HG03354 (cell line): ENCODE measurements at regions not wholly inside any gene's neighbourhood (a gene's known extent, or its start where the extent isn't known, plus 50 kb on each side); places are given as distances from the start of the nearest gene placed in this dataset.
"Not testable (repeated sequence)": the region's sequence is repeated elsewhere in the genome, so short reads cannot be mapped to it uniquely, and the experiment has no call there.

Experiments used
- ATAC-seq: cut with Tn5 transposase; IDR thresholded peaks from one replicate; pipeline ENCODE4 v1.9.1; 2021; ENCODE audit warnings: mild to moderate bottlenecking; ENCODE audit not compliant: unreplicated experiment, poor library complexity, severe bottlenecking

DNA sequence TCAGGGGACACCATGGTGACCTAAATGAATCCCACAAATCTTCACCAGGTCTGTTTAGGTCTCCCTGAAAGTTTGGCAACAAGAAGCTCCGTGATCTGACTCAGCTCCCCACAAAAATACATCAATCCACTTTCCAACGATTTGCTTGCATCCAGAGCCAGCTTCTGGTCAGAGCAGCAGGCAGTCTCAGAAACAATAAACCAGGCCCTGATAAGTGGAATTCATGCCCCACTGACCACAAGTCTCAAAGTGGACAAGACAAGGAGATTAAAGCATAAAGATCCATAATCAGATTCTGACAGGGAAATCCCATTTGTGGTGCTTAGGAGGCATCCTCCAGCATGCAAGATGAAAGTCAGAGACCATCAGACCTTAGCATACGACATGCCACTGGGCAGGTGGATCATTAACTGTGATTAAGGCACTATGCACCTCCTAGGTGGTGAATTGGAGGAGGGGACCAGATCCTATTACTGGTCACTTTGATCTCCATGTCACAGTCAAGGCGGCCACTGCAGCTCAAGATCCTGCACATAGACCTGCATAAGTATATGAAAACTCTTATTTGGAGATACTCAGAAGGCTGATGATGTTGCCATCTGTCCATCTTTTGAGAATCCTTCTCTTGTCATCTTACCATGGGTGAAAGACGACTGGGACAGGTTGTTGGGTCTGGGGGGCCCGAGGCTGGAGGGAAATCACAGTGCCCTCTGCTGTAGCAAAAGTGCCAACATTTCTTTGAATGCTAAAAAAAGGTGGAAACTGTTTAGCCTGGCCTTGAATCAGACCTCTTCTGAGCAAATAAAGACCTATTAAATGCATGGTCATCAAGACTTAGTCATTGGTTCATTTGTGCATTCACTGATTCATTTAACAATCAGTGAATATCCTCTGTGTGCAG is 309.2 kb upstream of the CCL2 start:
- ATAC-seq: no peak

- no peak for ATAC-seq
Observed at GRCh38 chr17:33947762-33948161, 307.3 kb upstream of the CCL2 start.

DNA sequence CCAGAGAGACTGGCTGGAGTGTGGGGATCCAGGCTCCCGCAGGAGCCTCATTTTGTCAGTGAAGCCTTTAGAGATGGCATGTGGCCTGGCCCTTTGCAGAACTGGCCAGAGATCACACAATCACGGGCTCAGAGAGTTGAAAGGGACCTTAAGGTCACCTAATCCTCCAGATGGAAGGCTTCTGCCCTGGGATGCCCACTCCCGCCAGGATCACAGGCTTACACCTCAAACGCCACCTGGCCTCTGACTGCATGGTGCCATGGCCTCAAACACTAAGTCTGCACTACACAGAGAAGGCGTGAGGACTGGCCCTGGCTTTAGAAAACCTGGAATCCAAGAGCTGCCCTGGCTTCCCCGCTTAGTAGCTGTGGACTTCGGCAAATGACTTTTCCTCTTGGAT is 306.8 kb upstream of the CCL2 start:
- no peak for ATAC-seq

DNA sequence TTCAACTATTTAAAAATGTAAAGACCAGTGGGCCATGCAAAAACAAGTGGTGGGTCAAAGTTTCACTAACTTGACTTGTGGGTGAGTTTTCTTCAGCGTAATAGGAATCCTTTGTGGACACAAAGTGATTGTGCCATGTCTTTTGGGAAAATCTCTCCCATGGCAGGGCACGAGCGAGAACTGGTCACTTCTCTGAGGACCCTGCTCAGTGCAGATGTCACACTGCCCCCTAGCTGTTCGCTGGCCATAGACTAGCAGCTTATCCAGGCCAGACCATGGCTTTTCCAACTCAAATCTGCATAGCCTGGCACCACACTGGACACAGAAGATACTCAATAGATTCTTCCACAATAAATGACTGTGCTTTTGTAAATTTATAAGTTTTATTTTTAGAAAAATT is 306.0 kb upstream of the CCL2 start:
- no peak for ATAC-seq

DNA sequence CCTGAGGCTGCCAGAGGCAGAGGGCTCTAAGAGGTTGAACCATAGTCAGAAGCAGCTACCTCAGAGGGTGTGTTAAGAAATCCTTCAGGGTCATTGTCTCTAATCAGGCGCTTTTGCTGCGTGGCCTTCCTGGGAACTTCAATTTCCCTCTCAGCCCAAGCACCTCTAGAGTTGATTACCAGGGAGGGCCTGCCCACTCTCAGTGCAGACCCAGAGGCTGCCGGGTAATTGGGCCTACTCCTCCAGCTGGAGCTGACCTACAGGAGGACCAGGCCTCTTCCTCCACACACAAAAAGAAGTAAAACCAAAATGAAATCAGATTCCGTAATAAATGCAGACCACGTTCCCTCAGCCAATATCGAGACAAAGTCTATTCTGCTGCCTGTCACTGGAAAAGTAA is 305.0 kb upstream of the CCL2 start:
- no peak for ATAC-seq

- ATAC-seq: no peak
Observed at GRCh38 chr17:33952425-33952824, 302.7 kb upstream of the CCL2 start.

DNA sequence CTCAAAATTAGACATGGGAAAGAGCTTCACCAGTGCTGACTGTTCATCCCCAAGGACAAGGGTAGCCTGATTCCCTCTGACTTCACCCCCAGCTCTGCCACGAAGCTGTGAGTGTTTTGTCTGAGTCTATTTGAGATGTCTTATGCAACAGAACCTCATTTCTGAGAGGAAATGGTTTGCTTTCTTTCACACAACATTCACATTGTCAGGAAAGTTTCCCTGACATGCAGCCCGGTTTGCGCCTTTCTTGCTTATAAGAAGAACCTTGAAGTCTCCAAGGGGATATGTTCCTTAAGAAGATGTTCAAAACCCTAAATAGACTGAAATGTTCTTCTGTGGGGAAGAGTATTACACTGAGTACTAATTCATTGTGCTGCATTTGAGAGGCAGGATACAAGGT is 300.5 kb upstream of the CCL2 start:
- no peak for ATAC-seq

DNA sequence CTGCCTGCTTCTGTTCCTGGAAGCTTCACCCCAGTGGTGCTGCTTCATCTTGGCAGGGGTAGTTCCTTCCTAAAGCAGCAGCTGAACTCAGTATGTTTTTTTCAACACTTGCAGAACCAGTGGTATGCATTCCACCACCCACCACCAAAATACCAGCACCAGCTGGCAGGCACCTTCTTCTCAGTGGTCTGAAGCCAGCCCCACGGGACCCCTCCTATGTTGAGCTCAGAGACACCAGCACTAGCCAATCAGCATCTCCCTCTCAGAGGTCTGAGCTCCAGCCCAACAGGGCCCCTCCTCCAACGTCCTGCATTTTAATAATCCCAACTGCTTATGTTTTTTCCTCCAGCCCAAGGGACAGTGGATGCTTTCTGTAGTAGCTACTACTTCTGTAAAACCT is 299.6 kb upstream of the CCL2 start:
- no peak for ATAC-seq

- not testable (repeated sequence) for ATAC-seq
Observed at GRCh38 chr17:33959098-33959497, 296.0 kb upstream of the CCL2 start.

GRCh38 chr17:33962857-33963655 is 292.0 kb upstream of the CCL2 start:
- ATAC-seq: no peak

DNA sequence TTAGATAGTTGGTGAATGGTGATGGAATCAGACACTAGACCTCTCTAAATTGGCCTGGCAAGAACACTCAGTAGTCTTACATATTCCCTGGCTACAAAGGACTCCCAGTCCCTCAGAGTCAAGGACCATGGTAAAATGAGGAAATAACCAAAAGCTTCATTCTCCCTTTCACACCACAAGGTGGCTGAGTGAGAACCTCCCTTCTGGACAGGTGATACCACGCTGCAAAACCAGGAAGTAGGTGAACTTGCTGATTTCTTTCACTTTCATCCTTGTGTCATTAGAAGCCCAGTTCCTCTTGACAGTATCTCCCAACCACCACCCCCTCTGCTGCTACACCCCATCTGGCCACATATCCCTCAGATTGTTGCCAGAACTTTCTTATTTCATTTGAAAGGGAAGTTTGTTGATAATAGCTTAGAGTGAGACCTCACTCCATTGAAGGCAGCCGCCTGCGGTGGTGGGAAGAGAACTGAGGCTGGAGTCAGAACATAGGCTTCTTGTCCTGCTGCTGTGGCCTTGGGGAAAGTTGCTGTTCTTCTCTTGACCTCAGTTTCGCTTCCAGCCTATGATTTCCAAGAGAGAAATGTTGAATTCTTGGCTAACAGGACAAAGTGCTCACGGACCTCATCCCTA is 290.6 kb upstream of the CCL2 start:
- ATAC-seq: peak; percentile 85

- no peak for ATAC-seq
Observed at GRCh38 chr17:33966410-33967059, 288.6 kb upstream of the CCL2 start.

GRCh38 chr17:33967608-33968349 is 287.3 kb upstream of the CCL2 start:
- no peak for ATAC-seq

DNA sequence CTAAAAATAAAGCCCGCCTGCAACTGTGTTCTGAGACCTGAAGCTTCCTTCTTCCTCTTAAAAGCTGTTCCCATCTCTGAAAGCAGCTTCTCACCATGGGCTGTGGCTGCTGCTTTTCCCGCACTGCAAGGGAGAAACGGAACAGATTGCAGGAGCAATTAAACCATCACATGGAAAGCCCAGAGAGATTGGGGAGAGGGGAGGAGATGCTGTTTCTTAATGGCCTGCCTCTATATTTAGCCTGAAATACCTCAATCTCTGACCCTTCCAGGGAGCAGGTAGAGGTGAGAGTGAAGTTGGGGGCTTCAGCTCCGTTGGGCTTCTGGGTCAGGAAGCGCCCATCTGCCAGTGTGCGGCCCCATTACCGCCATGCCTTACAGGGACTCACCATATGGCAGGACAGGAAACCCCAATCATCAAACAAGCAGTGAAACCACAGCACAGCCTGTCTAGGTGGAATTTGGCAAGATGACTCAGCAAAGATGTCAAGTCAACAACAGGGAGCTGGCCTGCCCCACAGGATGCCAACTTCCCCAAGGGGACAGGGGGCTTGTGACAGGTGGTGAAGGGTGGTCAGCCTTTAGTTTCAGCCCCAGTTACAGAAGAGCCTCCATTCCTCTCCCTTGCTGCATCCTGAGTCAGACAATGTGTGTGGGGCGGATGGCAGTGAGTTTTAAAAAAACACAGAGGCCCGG is 286.6 kb upstream of the CCL2 start:
- ATAC-seq: peak; percentile 64

DNA sequence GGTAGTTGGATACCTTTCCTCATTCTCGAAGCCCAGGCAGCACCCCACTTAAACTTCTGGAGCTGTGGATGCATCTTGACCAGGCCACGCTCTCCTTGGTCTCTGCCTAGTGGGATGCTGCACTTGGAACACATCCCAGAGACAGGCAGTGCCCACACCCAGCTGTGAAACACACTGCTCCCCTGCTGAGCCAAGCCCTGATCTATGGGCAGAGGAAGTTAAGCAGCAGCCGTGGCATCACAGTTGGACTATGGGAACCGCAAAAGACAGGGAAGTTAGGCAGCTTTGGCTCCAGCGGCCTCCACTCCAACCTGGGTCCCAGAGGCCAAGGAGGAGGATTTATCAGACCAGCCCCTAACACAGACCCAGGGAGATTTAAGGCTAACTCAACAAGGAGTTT is 284.8 kb upstream of the CCL2 start:
- ATAC-seq: no peak

DNA sequence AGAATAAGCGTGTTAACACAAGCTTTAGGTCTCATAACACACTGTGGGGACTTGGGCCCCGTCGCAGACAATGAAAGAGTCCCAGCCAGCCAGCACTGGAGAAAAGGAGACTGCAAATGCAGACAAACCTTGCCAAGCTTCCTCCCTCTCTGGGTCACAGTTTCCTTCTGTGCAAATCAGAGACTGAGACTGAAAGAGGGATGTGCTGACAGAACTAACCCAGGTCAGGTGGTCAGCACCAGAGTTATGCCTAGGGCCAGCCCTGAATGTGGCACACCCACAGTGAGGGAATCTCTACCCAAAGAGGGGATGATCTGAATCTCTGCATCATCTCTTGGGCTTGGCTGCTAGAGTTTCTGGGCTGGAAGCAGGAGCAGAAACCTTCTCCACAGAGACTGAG is 282.3 kb upstream of the CCL2 start:
- ATAC-seq: no peak

GRCh38 chr17:33973491-33973890 is 281.6 kb upstream of the CCL2 start:
- no peak for ATAC-seq

- ATAC-seq: no peak
Observed at GRCh38 chr17:33974276-33974675, 280.8 kb upstream of the CCL2 start.

DNA sequence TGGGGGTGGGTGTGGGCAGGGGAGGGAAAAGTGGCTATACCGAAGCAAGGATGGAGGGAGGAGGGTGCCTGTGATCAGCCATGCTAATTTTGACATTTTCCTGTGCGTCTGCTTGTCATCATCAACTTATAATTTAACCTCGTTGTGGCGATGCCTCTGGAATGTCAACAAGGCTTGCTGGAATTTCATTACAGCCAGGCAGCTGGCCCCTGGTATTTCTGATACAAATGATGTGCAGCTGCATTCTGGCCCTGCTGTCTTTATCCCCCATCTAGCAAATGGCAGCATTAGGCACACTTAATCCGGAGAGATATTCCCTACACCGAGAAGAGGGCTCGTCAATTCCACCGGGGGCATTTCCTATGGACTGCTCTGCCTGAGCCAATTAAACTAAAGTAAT is 278.3 kb upstream of the CCL2 start:
- no peak for ATAC-seq
